RWPE1 (cell line): ENCODE measurements at regions not wholly inside any gene's neighbourhood (a gene's known extent, or its start where the extent isn't known, plus 50 kb on each side); places are given as distances from the start of the nearest gene placed in this dataset.
"Not testable (repeated sequence)": the region's sequence is repeated elsewhere in the genome, so short reads cannot be mapped to it uniquely, and the experiment has no call there.

Experiments
- CTCF ChIA-PET: fragments of 350-600 bp; sonication (Branson Sonifier 250); formaldehyde crosslinking; extraction: SDS; loops from one replicate; lab custom pipeline; 2021; lab: Yijun Ruan, JAX
- POLR2A ChIA-PET: fragments of 400-600 bp; formaldehyde crosslinking; extraction: SDS; loops from one replicate; lab custom pipeline; 2020; ENCODE audit warnings: antibody characterized with exemption; ENCODE audit not compliant: low non-redundant PET; lab: Yijun Ruan, JAX
- DNase-seq: peaks from one replicate; pipeline ENCODE4 v3.0.0; 2012; ENCODE audit warnings: low spot score
- H3K27ac ChIP-seq: fragments of 450-650 bp; 2 replicates; pipeline ENCODE4 v1.5.1; 2017
- CTCF ChIP-seq: fragments of 450-650 bp; conservative IDR thresholded peaks from 2 replicates; pipeline ENCODE4 v1.5.1; 2017; ENCODE audit warnings: low read depth, mild to moderate bottlenecking

GRCh38 chr10:76815505-76815904 is 822.1 kb downstream of the KCNMA1 start:
- DNase-seq, POLR2A ChIA-PET, CTCF ChIA-PET: not testable (repeated sequence)

GRCh38 chr10:76811430-76811829 is 826.2 kb downstream of the KCNMA1 start:
- DNase-seq: no peak
- no peak for TF ChIP-seq CTCF
- ChIA-PET POLR2A (no interaction called here), CTCF (interaction anchor here (0.7 kb wide), 2 partner anchors 13 to 112 kb away, joined by 3 read pairs; no protein-coding TSS in a partner anchor)
- H3K27ac ChIP-seq: no peak overlapping the region

More at GRCh38 chr10:76815505-76815904, 822.1 kb downstream of the KCNMA1 start:
- not testable (repeated sequence) for H3K27ac ChIP-seq

- TF ChIP-seq CTCF: no peak
- ChIA-PET CTCF (no interaction called here), POLR2A (no interaction called here)
Measured at GRCh38 chr10:76788452-76788811, 849.2 kb downstream of the KCNMA1 start.

GRCh38 chr10:76787746-76788451 is 849.7 kb downstream of the KCNMA1 start:
- DNase-seq: no peak
- ChIA-PET CTCF (no interaction called here), POLR2A (no interaction called here)

More at GRCh38 chr10:76788452-76788811, 849.2 kb downstream of the KCNMA1 start:
- DNase-seq: no peak
- H3K27ac ChIP-seq: no peak overlapping the region

GRCh38 chr10:76786504-76787072 is 851.0 kb downstream of the KCNMA1 start:
- no peak for TF ChIP-seq CTCF
- ChIA-PET POLR2A (no interaction called here), CTCF (interaction anchor here (0.7 kb wide), 1 partner anchor 73 kb away, joined by 7 read pairs; no protein-coding TSS in a partner anchor)
- H3K27ac ChIP-seq: no peak overlapping the region
- no peak for DNase-seq

More at GRCh38 chr10:76787746-76788451, 849.7 kb downstream of the KCNMA1 start:
- H3K27ac ChIP-seq: no peak overlapping the region
- TF ChIP-seq CTCF: no peak

GRCh38 chr10:76784076-76784475 is 853.5 kb downstream of the KCNMA1 start:
- no peak for DNase-seq
- H3K27ac ChIP-seq: no peak overlapping the region
- POLR2A ChIA-PET: no interaction called here
- TF ChIP-seq CTCF: no peak
- CTCF ChIA-PET: interaction anchor here (0.6 kb wide), 1 partner anchor 9 kb away, joined by 4 read pairs; no protein-coding TSS in a partner anchor
